Neural cell (in vitro differentiated cells): ENCODE measurements at regions not wholly inside any gene's neighbourhood (a gene's known extent, or its start where the extent isn't known, plus 50 kb on each side); places are given as distances from the start of the nearest gene placed in this dataset.

Experiments used
- H2AFZ ChIP-seq: fragments of 200-600, 300-800 bp; sonication (generic), shearing (Covaris generic); 2 replicates; pipeline ENCODE4 v1.6.0; 2014; ENCODE audit warnings: low read depth, mild to moderate bottlenecking, antibody characterized with exemption, low read length, moderate library complexity
- H3F3A ChIP-seq: fragments of 200-600 bp; shearing (Covaris generic); 2 replicates; pipeline ENCODE4 v1.6.1; 2016; ENCODE audit warnings: mild to moderate bottlenecking, moderate library complexity, mixed read lengths, antibody characterized with exemption, low read length; ENCODE audit not compliant: insufficient read depth, poor library complexity, severe bottlenecking
- H3K27ac ChIP-seq: fragments of 200-600, 300-800 bp; sonication (generic), shearing (Covaris generic); 2 replicates; pipeline ENCODE4 v1.5.1; 2014; ENCODE audit warnings: mild to moderate bottlenecking, low read length, moderate library complexity
- H3K27me3 ChIP-seq: fragments of 300-800, 200-600 bp; sonication (generic), shearing (Covaris generic); 2 replicates; pipeline ENCODE4 v1.6.0; 2014; ENCODE audit warnings: mild to moderate bottlenecking, low read depth, low read length, moderate library complexity; ENCODE audit not compliant: insufficient read depth
- H3K36me3 ChIP-seq: fragments of 300-800, 200-600 bp; sonication (generic), shearing (Covaris generic); 2 replicates; pipeline ENCODE4 v1.5.1; 2014; ENCODE audit warnings: mild to moderate bottlenecking, antibody characterized with exemption, low read length, moderate library complexity; ENCODE audit not compliant: insufficient read depth
- H3K4me2 ChIP-seq: fragments of 300-800, 200-600 bp; sonication (generic), shearing (Covaris generic); 2 replicates; pipeline ENCODE4 v1.6.0; 2014; ENCODE audit warnings: mild to moderate bottlenecking, low read length
- H3K4me3 ChIP-seq: fragments of 300-800, 200-600 bp; sonication (generic), shearing (Covaris generic); 2 replicates; pipeline ENCODE4 v1.5.1; 2014; ENCODE audit warnings: mild to moderate bottlenecking, low read length, moderate library complexity
- H3K79me2 ChIP-seq: fragments of 200-600 bp; shearing (Covaris generic); replicated peaks from 2 replicates; pipeline ENCODE4 v1.6.0; 2014; ENCODE audit warnings: mild to moderate bottlenecking, low read length, moderate library complexity; ENCODE audit not compliant: insufficient read depth
- H3K9ac ChIP-seq: fragments of 300-800, 200-600 bp; sonication (generic), shearing (Covaris generic); 2 replicates; pipeline ENCODE4 v1.6.1; 2016; ENCODE audit warnings: mild to moderate bottlenecking, low read length, mixed read lengths
- H3K9me2 ChIP-seq: fragments of 200-600 bp; shearing (Covaris generic); 2 replicates; pipeline ENCODE4 v1.6.1; 2016; ENCODE audit warnings: mild to moderate bottlenecking, low read length, mixed read lengths; ENCODE audit not compliant: insufficient read depth
- H3K9me3 ChIP-seq: fragments of 200-600, 300-800 bp; sonication (generic), shearing (Covaris generic); 2 replicates; pipeline ENCODE4 v1.6.1; 2016; ENCODE audit warnings: mild to moderate bottlenecking, mixed run types, low read length, moderate library complexity, mixed read lengths
- H4K20me1 ChIP-seq: fragments of 200-600 bp; shearing (Covaris generic); 2 replicates; pipeline ENCODE4 v1.6.1; 2016; ENCODE audit warnings: mild to moderate bottlenecking, mixed run types; ENCODE audit not compliant: insufficient read depth
- CTCF ChIP-seq: fragments of 450-650 bp; IDR thresholded peaks from 2 replicates; pipeline ENCODE4 v1.5.1; 2014; ENCODE audit warnings: antibody characterized with exemption, mild to moderate bottlenecking, moderate library complexity; ENCODE audit not compliant: poor library complexity, severe bottlenecking
- EP300 ChIP-seq: fragments of 450-650 bp; conservative IDR thresholded peaks from 2 replicates; pipeline ENCODE4 v1.6.1; 2014; ENCODE audit warnings: antibody characterized with exemption, mild to moderate bottlenecking, moderate library complexity; ENCODE audit not compliant: poor library complexity, severe bottlenecking
- EZH2 ChIP-seq: fragments of 200-600, 300-800 bp; shearing (Covaris generic), sonication (generic); IDR thresholded peaks from 2 replicates; pipeline ENCODE4 v1.6.1; 2014; ENCODE audit warnings: antibody characterized with exemption, low read length, borderline replicate concordance, mild to moderate bottlenecking; ENCODE audit not compliant: insufficient read depth, poor library complexity, severe bottlenecking
- MXI1 ChIP-seq: fragments of 450-650 bp; conservative IDR thresholded peaks from 2 replicates; pipeline ENCODE4 v1.6.1; 2014; ENCODE audit warnings: antibody characterized with exemption, mild to moderate bottlenecking; ENCODE audit not compliant: poor library complexity, severe bottlenecking
- POLR2AphosphoS5 ChIP-seq: IDR thresholded peaks from 2 replicates; pipeline ENCODE4 v1.6.1; 2012
- RAD21 ChIP-seq: fragments of 450-650 bp; conservative IDR thresholded peaks from 2 replicates; pipeline ENCODE4 v1.6.1; 2014; ENCODE audit warnings: antibody characterized with exemption, mild to moderate bottlenecking, moderate library complexity
- SMC3 ChIP-seq: fragments of 450-650 bp; conservative IDR thresholded peaks from 2 replicates; pipeline ENCODE4 v1.6.1; 2014; ENCODE audit warnings: antibody characterized with exemption, mild to moderate bottlenecking, moderate library complexity; ENCODE audit not compliant: poor library complexity
- TAF1 ChIP-seq: IDR thresholded peaks from 2 replicates; pipeline ENCODE4 v1.6.1; 2012; ENCODE audit warnings: low read depth
- TF ChIP-seq, protein P1 (sequence below): IDR thresholded peaks from 2 replicates; pipeline ENCODE4 v1.6.1; 2012; ENCODE audit warnings: borderline replicate concordance

- TF ChIP-seq EP300: no peak
- no peak overlapping the region for H3K4me2 ChIP-seq
- H3K4me3 ChIP-seq: no peak overlapping the region
- H3K9ac ChIP-seq: no peak overlapping the region
- H3K27ac ChIP-seq: no peak overlapping the region
- no peaks in the 10 kb centered on the region for H4K20me1 ChIP-seq
- H3K9me2 ChIP-seq: no peaks in the 10 kb centered on the region
- H3K79me2 ChIP-seq: no peaks in the 10 kb centered on the region
- no peaks in the 10 kb centered on the region for H3K27me3 ChIP-seq
- no peak overlapping the region for H2AFZ ChIP-seq
- H3F3A ChIP-seq: no peaks in the 10 kb centered on the region
- no peaks in the 10 kb centered on the region for H3K36me3 ChIP-seq
- H3K9me3 ChIP-seq: no peaks in the 10 kb centered on the region
Measured at GRCh38 chr13:89181041-89181440, 1509.9 kb downstream of the SLITRK5 start.

DNA sequence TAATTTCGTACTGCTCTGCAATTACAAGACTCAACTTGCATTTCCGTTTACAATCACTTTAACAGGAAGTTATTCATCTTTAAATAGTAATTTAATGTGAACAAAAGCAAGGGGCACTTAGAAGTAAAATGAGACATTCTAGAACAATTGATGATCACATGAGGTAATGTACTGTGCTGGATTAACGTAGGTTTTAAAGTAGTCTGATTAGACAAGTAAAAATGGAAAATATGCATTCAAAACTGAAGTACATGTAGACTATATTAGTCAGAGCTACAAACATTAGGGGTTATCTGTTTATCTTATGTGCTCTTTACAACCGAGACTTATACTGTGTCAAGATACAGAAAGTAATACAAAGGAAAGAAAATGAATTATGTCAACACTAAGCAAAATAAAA is 1528.0 kb downstream of the SLITRK5 start:
- no peak overlapping the region for H2AFZ ChIP-seq
- no peak overlapping the region for H3K4me3 ChIP-seq
- no peaks in the 10 kb centered on the region for H3K36me3 ChIP-seq
- H3K79me2 ChIP-seq: no peaks in the 10 kb centered on the region
- no peaks in the 10 kb centered on the region for H4K20me1 ChIP-seq
- TF ChIP-seq SMC3: no peak
- no peak for TF ChIP-seq MXI1
- TF ChIP-seq RAD21: no peak
- TF ChIP-seq CTCF: no peak
- TF ChIP-seq POLR2AphosphoS5: no peak
- no peak for TF ChIP-seq TAF1
- TF ChIP-seq EZH2: no peak
- TF ChIP-seq, protein P1, sequence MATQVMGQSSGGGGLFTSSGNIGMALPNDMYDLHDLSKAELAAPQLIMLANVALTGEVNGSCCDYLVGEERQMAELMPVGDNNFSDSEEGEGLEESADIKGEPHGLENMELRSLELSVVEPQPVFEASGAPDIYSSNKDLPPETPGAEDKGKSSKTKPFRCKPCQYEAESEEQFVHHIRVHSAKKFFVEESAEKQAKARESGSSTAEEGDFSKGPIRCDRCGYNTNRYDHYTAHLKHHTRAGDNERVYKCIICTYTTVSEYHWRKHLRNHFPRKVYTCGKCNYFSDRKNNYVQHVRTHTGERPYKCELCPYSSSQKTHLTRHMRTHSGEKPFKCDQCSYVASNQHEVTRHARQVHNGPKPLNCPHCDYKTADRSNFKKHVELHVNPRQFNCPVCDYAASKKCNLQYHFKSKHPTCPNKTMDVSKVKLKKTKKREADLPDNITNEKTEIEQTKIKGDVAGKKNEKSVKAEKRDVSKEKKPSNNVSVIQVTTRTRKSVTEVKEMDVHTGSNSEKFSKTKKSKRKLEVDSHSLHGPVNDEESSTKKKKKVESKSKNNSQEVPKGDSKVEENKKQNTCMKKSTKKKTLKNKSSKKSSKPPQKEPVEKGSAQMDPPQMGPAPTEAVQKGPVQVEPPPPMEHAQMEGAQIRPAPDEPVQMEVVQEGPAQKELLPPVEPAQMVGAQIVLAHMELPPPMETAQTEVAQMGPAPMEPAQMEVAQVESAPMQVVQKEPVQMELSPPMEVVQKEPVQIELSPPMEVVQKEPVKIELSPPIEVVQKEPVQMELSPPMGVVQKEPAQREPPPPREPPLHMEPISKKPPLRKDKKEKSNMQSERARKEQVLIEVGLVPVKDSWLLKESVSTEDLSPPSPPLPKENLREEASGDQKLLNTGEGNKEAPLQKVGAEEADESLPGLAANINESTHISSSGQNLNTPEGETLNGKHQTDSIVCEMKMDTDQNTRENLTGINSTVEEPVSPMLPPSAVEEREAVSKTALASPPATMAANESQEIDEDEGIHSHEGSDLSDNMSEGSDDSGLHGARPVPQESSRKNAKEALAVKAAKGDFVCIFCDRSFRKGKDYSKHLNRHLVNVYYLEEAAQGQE: no peak
- no peak for TF ChIP-seq EP300
- H3K4me2 ChIP-seq: no peak overlapping the region
- H3K9me3 ChIP-seq: no peaks in the 10 kb centered on the region
- H3K9me2 ChIP-seq: no peaks in the 10 kb centered on the region
- no peaks in the 10 kb centered on the region for H3K27me3 ChIP-seq
- H3K27ac ChIP-seq: no peak overlapping the region
- H3K9ac ChIP-seq: no peak overlapping the region
- H3F3A ChIP-seq: no peaks in the 10 kb centered on the region

DNA sequence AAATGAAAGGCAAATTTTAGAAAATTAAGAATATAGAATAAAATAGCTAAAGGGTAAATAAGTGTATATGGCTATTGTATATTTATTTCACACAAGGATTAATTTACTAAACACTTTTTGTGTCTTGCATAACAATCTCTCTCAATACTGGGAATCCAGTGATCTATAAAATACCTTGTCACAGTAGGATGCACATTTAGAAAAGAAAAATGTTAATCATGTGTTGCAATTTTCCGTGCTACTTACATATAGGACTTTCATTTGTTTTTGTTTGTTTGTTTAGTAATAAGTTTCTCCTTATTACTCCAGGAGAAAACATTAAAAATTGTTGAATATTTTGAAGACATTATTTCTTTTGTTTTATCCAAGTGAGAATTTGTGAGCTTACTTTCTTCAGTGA is 1533.3 kb downstream of the SLITRK5 start:
- Histone ChIP-seq H3K36me3 (no peaks in the 10 kb centered on the region), H3F3A (no peaks in the 10 kb centered on the region)
- TF ChIP-seq EP300: no peak
- TF ChIP-seq, protein P1: no peak
- no peak for TF ChIP-seq SMC3
- no peak for TF ChIP-seq MXI1
- TF ChIP-seq RAD21: no peak
- no peak for TF ChIP-seq POLR2AphosphoS5
- no peak for TF ChIP-seq EZH2
- TF ChIP-seq TAF1: no peak
- no peak for TF ChIP-seq CTCF

More for the DNA sequence above, 1533.3 kb downstream of the SLITRK5 start:
- H3K27me3 ChIP-seq: no peaks in the 10 kb centered on the region
- H4K20me1 ChIP-seq: no peaks in the 10 kb centered on the region
- no peak overlapping the region for H3K27ac ChIP-seq
- H3K9ac ChIP-seq: no peak overlapping the region
- no peak overlapping the region for H3K4me2 ChIP-seq
- H3K4me3 ChIP-seq: no peak overlapping the region
- no peaks in the 10 kb centered on the region for H3K9me2 ChIP-seq
- no peaks in the 10 kb centered on the region for H3K79me2 ChIP-seq
- H2AFZ ChIP-seq: no peak overlapping the region
- no peaks in the 10 kb centered on the region for H3K9me3 ChIP-seq
